ENCODE measurements at regions not wholly inside any gene's neighbourhood (a gene's known extent, or its start where the extent isn't known, plus 50 kb on each side); places are given as distances from the start of the nearest gene placed in this dataset.

DNA sequence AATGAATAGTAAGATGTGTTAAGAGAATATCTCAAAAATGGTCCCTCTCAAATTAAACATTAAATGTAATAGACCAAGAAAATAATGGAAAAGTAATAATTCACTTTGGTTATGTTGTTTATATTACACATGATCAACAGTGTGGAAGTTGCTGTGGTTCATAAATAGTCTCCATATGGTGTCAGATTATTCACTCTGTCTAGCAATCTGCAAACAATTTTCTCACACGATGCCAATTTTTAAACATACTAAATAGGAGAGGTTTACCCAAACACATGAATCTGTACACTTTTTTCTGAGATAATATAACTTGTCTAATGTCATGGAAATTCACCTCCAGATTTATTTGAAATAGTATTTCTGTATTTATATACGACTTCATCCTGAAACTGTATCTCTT is 217.4 kb upstream of the FBXL7 start:
- TF ChIP-seq, protein P1, sequence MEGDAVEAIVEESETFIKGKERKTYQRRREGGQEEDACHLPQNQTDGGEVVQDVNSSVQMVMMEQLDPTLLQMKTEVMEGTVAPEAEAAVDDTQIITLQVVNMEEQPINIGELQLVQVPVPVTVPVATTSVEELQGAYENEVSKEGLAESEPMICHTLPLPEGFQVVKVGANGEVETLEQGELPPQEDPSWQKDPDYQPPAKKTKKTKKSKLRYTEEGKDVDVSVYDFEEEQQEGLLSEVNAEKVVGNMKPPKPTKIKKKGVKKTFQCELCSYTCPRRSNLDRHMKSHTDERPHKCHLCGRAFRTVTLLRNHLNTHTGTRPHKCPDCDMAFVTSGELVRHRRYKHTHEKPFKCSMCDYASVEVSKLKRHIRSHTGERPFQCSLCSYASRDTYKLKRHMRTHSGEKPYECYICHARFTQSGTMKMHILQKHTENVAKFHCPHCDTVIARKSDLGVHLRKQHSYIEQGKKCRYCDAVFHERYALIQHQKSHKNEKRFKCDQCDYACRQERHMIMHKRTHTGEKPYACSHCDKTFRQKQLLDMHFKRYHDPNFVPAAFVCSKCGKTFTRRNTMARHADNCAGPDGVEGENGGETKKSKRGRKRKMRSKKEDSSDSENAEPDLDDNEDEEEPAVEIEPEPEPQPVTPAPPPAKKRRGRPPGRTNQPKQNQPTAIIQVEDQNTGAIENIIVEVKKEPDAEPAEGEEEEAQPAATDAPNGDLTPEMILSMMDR (IDR thresholded peaks at IDR 0.05; ENCODE audit: insufficient read depth, low read depth, low read length), result no peak
- TF ChIP-seq EZH2 (IDR thresholded peaks at IDR 0.05; ENCODE audit: insufficient read depth, low read length), result no peak

Measured in astrocyte (in vitro differentiated cells and primary cell).